NB4 (cell line): ENCODE measurements at regions not wholly inside any gene's neighbourhood (a gene's known extent, or its start where the extent isn't known, plus 50 kb on each side); places are given as distances from the start of the nearest gene placed in this dataset.

ENCODE experiments used
- DNase-seq: peaks from one replicate; pipeline ENCODE4 v3.0.0; 2010; ENCODE audit warnings: low read depth
- H3K4me3 ChIP-seq: one replicate; pipeline ENCODE4 v1.5.1; 2011; ENCODE audit warnings: mild to moderate bottlenecking, low read depth, low read length, moderate library complexity
- MYC ChIP-seq: IDR thresholded peaks from 2 replicates; pipeline ENCODE4 v1.6.1; 2011; ENCODE audit warnings: low read depth, low read length
- POLR2A ChIP-seq: IDR thresholded peaks from 2 replicates; pipeline ENCODE4 v1.6.1; 2011; ENCODE audit warnings: mild to moderate bottlenecking; ENCODE audit not compliant: insufficient read length; ENCODE audit errors: extremely low read depth
- TF ChIP-seq, protein P1 (sequence below): IDR thresholded peaks from one replicate; pipeline ENCODE4 v1.5.1; 2012; ENCODE audit warnings: low read depth, low read length
- TF ChIP-seq, protein P2 (sequence below): IDR thresholded peaks from 2 replicates; pipeline ENCODE4 v1.6.1; 2011; ENCODE audit warnings: low read depth, low read length

DNA sequence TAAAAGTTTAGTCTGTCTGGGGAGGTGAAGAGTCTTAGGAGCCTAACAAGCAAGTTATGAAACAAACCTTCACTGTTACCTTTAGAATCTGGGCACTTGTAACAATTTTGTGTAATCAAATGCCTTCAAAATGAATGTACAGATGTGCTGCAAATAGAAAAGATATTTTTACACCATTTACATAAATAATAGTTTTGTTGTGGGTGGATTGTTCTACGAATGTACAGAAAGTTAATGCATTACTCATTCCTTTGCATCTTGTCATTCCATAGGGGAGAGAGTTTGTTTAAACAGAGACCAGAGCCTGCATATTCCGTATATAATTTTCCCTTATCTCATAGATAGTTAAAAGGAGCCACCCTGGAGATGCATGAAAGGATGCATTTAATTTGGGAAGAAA is 576.9 kb upstream of the SGCD start:
- TF ChIP-seq MYC: no peak
- no peak for TF ChIP-seq POLR2A
- TF ChIP-seq, protein P1, sequence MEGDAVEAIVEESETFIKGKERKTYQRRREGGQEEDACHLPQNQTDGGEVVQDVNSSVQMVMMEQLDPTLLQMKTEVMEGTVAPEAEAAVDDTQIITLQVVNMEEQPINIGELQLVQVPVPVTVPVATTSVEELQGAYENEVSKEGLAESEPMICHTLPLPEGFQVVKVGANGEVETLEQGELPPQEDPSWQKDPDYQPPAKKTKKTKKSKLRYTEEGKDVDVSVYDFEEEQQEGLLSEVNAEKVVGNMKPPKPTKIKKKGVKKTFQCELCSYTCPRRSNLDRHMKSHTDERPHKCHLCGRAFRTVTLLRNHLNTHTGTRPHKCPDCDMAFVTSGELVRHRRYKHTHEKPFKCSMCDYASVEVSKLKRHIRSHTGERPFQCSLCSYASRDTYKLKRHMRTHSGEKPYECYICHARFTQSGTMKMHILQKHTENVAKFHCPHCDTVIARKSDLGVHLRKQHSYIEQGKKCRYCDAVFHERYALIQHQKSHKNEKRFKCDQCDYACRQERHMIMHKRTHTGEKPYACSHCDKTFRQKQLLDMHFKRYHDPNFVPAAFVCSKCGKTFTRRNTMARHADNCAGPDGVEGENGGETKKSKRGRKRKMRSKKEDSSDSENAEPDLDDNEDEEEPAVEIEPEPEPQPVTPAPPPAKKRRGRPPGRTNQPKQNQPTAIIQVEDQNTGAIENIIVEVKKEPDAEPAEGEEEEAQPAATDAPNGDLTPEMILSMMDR: no peak
- TF ChIP-seq, protein P2, sequence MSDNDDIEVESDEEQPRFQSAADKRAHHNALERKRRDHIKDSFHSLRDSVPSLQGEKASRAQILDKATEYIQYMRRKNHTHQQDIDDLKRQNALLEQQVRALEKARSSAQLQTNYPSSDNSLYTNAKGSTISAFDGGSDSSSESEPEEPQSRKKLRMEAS: no peak
- DNase-seq: no peak
- H3K4me3 ChIP-seq: no peak overlapping the region

DNA sequence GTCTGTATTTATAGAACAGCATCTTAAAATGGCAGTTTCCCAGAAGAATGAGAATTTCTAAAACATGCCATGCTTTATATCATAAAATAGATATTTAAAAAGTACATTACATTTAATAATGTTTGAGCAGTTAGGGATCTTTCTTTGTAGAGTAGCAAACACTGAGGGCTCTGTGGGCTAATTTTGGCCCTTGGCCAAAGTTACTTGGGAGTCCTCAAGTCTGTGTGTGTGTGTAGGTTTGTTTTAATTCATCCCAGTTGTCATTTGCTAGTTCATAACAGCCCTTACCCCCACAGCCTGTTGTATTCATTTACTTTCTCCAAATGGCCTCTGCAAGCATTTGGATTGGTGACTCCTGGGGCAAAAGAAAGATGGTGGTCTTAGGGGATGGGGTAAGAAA is 576.4 kb upstream of the SGCD start:
- H3K4me3 ChIP-seq: no peak overlapping the region
- DNase-seq: no peak
- TF ChIP-seq, protein P2: no peak
- TF ChIP-seq MYC: no peak
- TF ChIP-seq POLR2A: no peak
- TF ChIP-seq, protein P1: no peak

DNA sequence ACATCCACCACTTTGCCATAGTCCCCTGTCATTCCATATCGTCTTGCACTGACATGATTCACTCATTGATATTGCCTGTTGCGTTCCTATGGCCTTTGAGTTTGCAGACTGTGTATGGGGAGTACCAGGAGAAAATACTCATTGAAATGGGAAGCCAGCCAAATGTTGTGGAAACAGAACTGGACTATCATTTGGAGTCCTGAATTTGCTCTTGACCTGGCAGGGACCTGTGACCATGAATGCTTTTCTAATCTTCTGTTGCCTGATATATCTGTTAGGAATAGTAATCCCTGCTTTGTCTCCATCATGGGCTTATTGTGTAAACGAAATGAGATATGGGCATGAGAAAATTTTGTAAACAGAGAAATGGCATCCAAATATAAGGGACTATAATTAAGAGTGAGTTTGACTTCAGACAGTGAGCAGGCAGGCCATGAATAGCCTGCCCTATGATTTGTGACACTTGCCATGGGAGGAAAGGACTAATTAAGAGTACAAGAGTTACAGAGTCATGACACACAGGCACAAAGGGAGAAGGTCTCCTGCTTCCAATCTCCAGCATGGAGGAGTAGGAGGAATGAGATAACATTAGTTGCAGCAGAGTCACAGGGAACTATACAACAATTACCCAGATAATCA is 572.9 kb upstream of the SGCD start:
- no peak overlapping the region for H3K4me3 ChIP-seq
- no peak for DNase-seq
- TF ChIP-seq MYC (no peak), POLR2A (no peak)
- TF ChIP-seq, protein P1: no peak
- TF ChIP-seq, protein P2: no peak

DNA sequence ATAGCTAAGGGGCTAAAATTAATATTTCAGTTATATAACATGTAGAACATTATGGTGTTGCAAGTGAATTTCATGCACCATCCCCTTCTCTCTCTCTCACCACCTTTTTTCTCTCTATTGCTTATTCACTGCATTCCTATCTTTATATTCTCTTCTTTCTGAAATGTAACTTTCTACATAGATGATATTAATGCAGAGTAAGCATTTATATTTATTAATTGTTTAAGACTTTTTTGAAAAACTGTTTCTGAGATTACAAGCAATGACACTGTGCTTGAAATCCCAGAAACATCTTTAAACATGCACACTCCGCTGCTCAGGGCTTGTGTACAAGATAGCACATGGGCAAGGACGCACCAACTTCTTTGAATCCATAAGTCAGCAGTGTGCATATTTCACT is 567.7 kb upstream of the SGCD start:
- H3K4me3 ChIP-seq: no peak overlapping the region
- DNase-seq: no peak
- TF ChIP-seq, protein P1: no peak
- no peak for TF ChIP-seq POLR2A
- TF ChIP-seq MYC: no peak
- TF ChIP-seq, protein P2: no peak

DNA sequence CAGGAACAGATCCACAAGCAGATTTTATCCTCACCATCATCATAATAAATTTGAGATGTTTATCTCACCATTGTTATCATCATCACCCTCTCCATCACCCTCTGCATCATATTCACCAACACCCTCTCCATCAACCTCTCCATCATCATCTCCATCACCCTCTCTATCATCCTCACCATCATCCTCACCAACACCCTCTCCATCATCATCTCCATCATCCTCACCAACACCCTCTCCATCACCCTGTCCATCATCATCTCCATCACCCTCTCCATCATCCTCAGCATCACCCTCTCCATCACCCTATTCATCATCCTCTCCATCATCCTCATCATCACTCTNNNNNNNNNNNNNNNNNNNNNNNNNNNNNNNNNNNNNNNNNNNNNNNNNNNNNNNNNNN is 567.0 kb upstream of the SGCD start:
- no peak for DNase-seq
- H3K4me3 ChIP-seq: no peak overlapping the region
- TF ChIP-seq MYC (no peak), POLR2A (no peak)
- TF ChIP-seq, protein P1: no peak
- TF ChIP-seq, protein P2: no peak

DNA sequence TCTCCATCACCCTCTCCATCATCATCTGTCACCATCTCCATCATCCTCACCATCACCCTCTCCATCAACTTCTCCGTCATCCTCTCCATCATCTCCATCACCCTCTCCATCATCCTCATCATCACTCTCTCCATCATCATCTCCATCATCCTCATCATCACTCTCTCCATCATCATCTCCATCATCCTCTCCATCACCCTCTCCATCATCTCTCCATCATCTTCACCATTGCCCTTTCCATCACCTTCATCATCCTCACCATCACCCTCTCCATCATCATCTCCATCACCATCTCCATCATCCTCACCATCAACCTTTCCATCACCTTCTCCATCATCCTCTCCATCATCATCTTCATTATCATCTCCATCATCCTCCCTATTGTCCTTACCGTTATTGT is 565.5 kb upstream of the SGCD start:
- TF ChIP-seq, protein P1: no peak
- TF ChIP-seq POLR2A (no peak), MYC (no peak)
- TF ChIP-seq, protein P2: no peak
- DNase-seq: no peak
- no peak overlapping the region for H3K4me3 ChIP-seq
